GM21381 (cell line): ENCODE measurements at regions not wholly inside any gene's neighbourhood (a gene's known extent, or its start where the extent isn't known, plus 50 kb on each side); places are given as distances from the start of the nearest gene placed in this dataset.
"Not testable (repeated sequence)": the region's sequence is repeated elsewhere in the genome, so short reads cannot be mapped to it uniquely, and the experiment has no call there.

Experiments
- ATAC-seq: cut with Tn5 transposase; IDR thresholded peaks from one replicate; pipeline ENCODE4 v1.9.1; 2021; ENCODE audit warnings: mild to moderate bottlenecking, moderate library complexity; ENCODE audit not compliant: unreplicated experiment

GRCh38 chr5:62082370-62082801 is 223.6 kb upstream of the KIF2A start:
- ATAC-seq: no peak

GRCh38 chr5:62083247-62083646 is 222.8 kb upstream of the KIF2A start:
- no peak for ATAC-seq

DNA sequence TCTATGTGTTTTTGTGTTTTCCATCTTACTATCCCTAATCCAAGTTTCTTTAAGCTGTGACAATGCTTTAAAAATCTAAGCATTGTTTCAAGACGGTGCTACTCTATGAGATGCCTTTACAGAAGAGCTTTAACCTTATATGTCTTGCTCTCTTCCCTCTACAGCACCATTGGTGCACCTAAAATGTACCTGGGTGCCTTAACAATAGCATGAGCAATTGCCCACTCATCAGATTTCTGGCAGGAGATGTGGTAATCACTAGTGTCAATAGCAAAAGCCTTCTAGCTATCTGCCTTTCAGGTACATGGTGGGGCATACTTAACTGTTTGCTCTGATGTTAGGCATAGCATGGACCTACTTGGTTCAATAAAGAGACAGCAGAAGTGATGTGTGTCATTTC is 222.3 kb upstream of the KIF2A start:
- ATAC-seq: no peak

DNA sequence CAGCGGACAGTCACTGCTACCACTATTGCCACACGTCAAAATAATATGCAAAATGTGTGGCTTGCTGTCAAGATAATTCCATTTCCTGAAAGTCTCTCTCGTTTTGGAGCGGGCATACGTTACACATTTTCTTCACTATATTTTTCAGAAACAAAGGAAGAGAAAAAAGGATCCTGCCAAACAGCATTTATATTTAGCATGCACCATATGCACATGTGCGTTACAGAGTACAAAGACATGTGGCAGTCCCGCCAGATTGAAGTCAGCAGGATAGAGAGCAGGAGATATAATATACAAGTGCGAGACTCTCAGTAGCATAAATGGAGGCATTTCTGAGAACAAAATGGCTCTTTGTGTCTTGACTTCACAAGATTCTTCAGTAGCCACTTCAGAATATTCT is 221.6 kb upstream of the KIF2A start:
- no peak for ATAC-seq

DNA sequence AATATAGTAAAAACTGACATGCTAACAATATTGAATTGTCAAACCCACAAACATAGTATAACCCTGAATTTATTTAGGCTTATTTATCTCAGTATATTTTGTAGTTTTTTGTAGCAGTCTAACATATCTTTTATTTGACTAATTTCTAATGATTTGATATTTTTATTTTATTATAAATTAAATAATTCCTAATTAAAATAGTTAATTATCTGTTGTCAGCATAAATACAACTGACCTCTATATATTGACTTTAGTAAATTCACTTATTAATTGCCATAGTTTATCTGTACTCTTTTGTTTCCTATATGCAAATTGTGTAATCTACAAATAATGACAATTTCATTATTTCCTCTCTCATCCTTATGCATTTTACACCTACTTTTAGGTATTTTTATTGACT is 215.1 kb upstream of the KIF2A start:
- no peak for ATAC-seq

GRCh38 chr5:62093411-62093810 is 212.6 kb upstream of the KIF2A start:
- no peak for ATAC-seq

- no peak for ATAC-seq
Measured at GRCh38 chr5:62093976-62094375, 212.0 kb upstream of the KIF2A start.

DNA sequence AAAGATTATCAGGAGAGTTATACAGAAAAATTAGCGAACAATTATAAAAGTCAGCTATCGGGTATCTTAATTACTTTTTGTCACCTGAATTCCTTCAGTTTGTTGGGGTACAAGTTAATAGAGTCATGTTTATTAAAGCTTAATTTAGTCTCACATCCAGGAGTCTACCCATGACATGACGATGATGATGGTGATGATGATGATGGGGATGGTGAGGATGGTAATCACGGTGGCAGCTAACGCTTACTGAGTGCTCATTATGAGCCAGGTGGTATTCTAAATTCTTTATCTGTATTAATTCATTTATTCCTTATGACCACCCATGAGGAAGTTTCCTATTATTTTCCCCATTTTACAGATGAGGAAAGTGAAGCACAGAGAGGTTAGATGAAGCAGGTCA is 208.6 kb upstream of the KIF2A start:
- ATAC-seq: no peak

DNA sequence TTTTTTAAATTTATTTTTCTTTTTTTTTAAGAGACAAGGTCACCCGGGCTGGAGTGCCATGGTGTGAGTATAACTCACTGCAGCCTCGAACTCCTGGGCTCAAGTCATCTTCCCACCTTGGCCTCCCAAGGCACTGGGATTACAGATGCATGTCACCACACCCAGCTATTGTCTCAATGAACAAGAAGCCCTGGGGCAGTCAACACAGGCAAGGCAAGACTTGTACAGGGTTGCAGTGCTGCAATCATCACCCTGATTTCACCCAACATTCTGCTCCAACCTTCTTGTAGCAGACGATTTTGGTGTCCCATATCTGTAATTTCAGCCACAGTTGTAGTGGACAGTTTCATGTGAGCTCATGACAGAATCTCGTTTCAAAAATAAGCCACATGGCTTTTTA is 205.8 kb upstream of the KIF2A start:
- no peak for ATAC-seq

DNA sequence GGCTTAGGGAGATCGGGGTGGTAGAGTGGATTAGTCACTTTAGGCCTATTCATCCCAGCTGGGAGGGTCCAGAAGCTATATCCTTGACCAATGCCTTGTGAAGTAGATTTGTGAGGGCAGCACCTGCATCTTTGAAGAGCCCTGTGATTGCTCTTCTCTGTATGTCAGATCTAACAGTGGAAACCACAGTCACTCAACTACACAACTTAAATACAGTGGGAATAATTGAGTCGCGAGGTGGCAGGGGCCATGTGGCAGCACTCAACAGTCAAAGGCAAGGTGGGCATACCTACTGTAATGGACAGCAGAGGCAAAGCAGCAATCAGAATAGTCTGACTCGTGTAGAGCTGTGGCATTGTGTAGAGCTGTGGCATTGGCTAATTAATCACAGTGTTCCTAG is 202.1 kb upstream of the KIF2A start:
- not testable (repeated sequence) for ATAC-seq

- ATAC-seq: no peak
Measured at GRCh38 chr5:62111428-62111827, 194.6 kb upstream of the KIF2A start.

- no peak for ATAC-seq
Measured at GRCh38 chr5:62112689-62113228, 193.2 kb upstream of the KIF2A start.

GRCh38 chr5:62115014-62115413 is 191.0 kb upstream of the KIF2A start:
- ATAC-seq: no peak

DNA sequence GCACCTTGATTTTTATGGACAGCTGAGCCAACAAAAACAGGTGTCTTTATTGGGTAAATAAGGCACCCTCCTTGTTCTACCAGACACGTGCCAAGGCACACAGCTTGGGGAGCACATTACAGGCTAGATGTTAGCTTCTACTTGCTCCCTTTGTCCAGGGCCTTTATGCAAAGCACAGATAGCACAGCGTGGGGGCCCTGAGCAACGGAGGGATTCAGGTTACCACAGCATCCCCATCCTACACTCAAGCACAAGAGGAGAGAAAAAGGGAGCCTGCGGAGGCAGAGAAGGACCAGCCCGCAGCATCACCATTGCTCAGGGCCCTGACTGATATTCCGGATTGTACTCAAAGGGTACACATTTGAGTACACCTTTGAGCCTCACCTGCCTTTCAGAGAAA is 181.7 kb upstream of the KIF2A start:
- ATAC-seq: no peak

DNA sequence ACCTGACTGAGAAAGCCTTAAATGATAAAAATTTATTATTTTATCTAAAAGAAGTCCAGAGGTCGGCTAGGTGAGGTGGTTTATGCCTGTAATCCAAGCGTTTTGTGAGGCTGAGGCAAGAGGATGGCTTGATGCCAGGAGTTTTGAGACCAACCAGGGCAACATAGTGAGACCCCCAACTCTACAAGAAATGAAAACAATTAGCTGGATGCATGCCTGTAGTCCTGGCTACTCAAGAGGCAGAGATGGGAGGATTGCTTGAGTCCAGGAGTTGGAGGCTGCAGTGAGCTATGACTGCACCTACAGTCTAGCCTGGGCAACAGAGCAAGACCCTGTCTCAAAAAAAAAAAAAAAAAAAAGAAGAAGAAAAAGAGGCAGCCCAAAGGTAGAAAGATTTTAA is 179.9 kb upstream of the KIF2A start:
- ATAC-seq: no peak

DNA sequence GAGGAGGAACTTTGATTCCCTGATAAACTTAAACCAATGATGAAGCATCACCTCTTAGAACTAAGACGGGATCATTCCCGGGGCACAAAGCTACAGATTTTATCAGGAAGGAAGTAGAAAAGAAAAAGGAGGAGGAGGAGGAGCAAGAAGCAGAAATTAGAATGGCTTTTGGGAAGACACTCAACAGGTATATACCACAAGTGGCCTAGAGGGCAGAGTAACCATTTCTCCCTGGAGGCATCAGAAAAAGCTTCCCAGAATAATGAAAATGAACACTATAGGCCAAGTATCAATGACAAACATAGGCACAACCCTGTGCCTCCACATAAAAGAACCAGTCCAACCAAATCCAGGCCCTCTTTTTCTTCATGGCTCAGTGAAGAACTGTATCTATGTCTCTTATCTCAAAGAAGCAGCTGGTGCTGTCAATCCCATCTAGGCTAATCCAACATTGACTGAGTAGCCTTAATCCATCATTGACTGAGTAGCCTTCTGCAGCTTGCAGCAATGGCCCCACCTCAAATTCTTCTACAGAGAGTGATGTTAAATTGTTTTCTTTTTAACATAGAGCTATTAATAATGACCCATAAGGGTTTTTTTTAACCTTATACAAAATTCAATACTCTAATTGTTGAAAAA is 178.8 kb upstream of the KIF2A start:
- ATAC-seq: no peak

- ATAC-seq: no peak
Measured at GRCh38 chr5:62130107-62130506, 175.9 kb upstream of the KIF2A start.

DNA sequence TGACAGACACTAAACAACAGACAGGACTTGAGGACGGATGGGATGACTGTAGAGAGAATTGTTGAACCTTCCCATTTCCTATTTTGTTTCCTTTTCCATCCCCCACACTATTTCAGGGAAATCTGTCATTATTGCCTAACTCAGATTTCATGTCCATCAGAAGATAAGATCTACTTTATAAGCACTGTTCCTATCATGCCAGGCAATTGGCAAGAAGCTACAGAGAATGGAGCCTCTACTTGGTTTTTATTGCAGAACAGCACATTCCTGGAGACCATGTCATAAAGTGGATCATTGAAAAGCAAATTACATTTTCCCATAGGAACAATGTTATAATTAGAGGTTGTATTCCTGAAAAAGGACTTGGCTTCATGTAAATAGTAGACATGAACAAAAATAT is 173.7 kb upstream of the KIF2A start:
- ATAC-seq: no peak

GRCh38 chr5:62133426-62133825 is 172.6 kb upstream of the KIF2A start:
- ATAC-seq: no peak

DNA sequence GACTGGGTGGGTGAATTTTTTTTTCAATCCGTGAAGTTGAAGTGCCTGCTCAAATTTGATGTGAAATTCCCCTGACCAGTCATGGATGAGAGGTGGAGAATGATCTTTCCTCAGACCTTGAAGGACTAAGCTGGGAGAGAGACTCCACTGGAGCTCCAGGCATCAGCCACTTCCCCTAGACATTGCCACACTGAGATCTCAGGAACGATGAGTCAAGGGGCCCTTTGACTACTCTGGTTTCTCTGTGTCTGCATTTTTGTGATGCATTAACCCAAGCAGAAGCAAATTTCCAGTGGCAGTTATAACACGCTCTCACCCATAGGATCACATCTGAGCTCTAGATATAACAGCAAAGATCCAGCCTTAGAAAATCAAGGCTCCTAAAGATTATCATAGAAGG is 171.2 kb upstream of the KIF2A start:
- no peak for ATAC-seq

GRCh38 chr5:62137628-62138027 is 168.4 kb upstream of the KIF2A start:
- ATAC-seq: no peak

DNA sequence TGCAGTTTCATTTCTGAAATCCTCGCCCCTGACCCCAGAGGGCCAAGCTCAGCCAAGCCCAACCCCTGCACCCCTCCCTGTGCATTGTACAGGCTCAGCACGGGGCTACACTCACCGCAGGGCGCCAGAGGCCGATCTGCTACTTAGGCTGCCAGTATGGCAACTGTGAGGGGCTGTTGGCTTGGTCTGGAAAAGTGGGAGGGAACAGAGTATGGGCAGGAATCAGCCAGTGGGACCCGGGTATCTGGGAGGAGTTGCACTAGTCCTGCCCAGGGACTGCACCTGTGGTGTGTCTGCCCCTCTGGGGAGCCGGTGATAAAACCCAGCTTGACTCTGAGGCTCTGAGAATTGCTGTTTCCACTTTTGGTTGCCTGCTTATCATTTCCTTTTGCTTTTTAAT is 167.4 kb upstream of the KIF2A start:
- ATAC-seq: no peak

- ATAC-seq: no peak
Measured at GRCh38 chr5:62139741-62140140, 166.3 kb upstream of the KIF2A start.
